Ishikawa (cell line): ENCODE measurements at regions not wholly inside any gene's neighbourhood (a gene's known extent, or its start where the extent isn't known, plus 50 kb on each side); places are given as distances from the start of the nearest gene placed in this dataset.

Source experiments
- CEBPB ChIP-seq: IDR thresholded peaks from 2 replicates; pipeline ENCODE4 v1.6.1; 2012
- CREB1 ChIP-seq: IDR thresholded peaks from 2 replicates; pipeline ENCODE4 v1.6.1; 2012; ENCODE audit warnings: low read depth
- EGR1 ChIP-seq: IDR thresholded peaks from 2 replicates; pipeline ENCODE4 v1.6.1; 2012
- EP300 ChIP-seq: IDR thresholded peaks from 2 replicates; pipeline ENCODE4 v1.6.1; 2012; ENCODE audit warnings: borderline replicate concordance
- FOXM1 ChIP-seq: IDR thresholded peaks from 2 replicates; pipeline ENCODE4 v1.6.1; 2012; ENCODE audit warnings: low read depth, borderline replicate concordance
- NFIC ChIP-seq: IDR thresholded peaks from 2 replicates; pipeline ENCODE4 v1.6.1; 2012
- RAD21 ChIP-seq: IDR thresholded peaks from 2 replicates; pipeline ENCODE4 v1.6.1; 2012; ENCODE audit warnings: low read depth
- TAF1 ChIP-seq: IDR thresholded peaks from 2 replicates; pipeline ENCODE4 v1.6.1; 2012; ENCODE audit warnings: low read depth, mild to moderate bottlenecking
- TCF12 ChIP-seq: IDR thresholded peaks from 2 replicates; pipeline ENCODE4 v1.6.1; 2012; ENCODE audit warnings: low read depth
- TEAD4 ChIP-seq: IDR thresholded peaks from 2 replicates; pipeline ENCODE4 v1.6.1; 2012
- YY1 ChIP-seq: IDR thresholded peaks from 2 replicates; pipeline ENCODE4 v1.6.1; 2012; ENCODE audit warnings: low read depth
- ZBTB7A ChIP-seq: IDR thresholded peaks from 2 replicates; pipeline ENCODE4 v1.6.1; 2012; ENCODE audit warnings: low read depth
- TF ChIP-seq, protein P1 (sequence below): IDR thresholded peaks from 2 replicates; pipeline ENCODE4 v1.6.1; 2012; ENCODE audit warnings: low read depth, mild to moderate bottlenecking
- TF ChIP-seq, protein P2 (sequence below): IDR thresholded peaks from 2 replicates; pipeline ENCODE4 v1.6.1; 2012
- TF ChIP-seq, protein P3 (sequence below): IDR thresholded peaks from 2 replicates; pipeline ENCODE4 v1.6.1; 2012

DNA sequence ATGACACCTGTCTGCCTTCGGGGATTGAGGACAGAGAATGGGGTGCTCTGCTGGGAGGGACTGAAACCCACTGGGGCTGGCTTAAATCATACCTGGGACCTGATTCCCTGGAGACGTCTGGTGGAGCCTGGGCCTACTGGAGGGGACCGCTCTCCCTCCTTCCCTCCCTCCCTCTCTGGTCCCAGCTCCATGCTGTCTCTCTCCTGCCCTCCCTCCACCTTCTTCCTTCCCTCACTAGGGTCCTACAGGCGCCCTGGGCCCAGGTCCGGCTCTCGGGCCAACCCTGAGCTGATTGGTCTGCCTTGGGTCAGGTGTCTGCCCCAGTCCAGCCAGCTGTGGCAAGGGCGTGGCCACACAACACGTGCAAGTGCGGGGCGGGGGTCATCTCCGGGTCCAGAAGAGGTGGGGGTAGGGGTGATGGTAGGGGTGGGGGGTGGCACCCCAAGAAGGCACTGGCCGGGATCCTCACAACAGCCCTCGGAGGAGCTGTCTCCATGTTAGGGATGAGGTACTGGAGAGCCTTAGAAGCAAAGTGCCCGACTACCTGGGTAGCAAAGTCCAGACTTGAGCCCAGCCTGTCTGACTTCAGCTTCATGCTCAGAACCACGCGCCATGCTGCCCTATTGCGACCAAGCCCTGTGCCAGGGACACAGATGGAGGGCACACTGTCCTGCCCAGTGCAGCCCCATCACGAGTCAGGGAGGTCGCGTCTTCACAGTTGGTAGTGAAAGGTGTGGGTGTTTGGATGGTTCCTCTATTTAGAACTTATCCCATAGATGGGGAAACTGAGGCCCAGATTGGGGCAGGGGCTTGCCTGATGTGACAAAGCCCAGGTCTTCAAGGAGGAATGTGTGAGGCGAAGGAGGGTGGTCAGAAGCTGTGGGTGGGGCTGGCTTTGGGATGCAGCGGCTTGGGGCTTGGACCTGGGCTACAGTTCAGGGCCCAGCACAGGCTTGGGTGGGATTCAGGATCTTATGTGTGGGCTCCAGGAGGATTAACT is 574.1 kb downstream of the PTPRU start:
- TF ChIP-seq TCF12 (no peak), EGR1 (no peak), RAD21 (no peak), TAF1 (no peak), NFIC (no peak), ZBTB7A (no peak), TEAD4 (no peak), CREB1 (no peak)
- TF ChIP-seq, protein P1, sequence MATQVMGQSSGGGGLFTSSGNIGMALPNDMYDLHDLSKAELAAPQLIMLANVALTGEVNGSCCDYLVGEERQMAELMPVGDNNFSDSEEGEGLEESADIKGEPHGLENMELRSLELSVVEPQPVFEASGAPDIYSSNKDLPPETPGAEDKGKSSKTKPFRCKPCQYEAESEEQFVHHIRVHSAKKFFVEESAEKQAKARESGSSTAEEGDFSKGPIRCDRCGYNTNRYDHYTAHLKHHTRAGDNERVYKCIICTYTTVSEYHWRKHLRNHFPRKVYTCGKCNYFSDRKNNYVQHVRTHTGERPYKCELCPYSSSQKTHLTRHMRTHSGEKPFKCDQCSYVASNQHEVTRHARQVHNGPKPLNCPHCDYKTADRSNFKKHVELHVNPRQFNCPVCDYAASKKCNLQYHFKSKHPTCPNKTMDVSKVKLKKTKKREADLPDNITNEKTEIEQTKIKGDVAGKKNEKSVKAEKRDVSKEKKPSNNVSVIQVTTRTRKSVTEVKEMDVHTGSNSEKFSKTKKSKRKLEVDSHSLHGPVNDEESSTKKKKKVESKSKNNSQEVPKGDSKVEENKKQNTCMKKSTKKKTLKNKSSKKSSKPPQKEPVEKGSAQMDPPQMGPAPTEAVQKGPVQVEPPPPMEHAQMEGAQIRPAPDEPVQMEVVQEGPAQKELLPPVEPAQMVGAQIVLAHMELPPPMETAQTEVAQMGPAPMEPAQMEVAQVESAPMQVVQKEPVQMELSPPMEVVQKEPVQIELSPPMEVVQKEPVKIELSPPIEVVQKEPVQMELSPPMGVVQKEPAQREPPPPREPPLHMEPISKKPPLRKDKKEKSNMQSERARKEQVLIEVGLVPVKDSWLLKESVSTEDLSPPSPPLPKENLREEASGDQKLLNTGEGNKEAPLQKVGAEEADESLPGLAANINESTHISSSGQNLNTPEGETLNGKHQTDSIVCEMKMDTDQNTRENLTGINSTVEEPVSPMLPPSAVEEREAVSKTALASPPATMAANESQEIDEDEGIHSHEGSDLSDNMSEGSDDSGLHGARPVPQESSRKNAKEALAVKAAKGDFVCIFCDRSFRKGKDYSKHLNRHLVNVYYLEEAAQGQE = no peak
- TF ChIP-seq, protein P2, sequence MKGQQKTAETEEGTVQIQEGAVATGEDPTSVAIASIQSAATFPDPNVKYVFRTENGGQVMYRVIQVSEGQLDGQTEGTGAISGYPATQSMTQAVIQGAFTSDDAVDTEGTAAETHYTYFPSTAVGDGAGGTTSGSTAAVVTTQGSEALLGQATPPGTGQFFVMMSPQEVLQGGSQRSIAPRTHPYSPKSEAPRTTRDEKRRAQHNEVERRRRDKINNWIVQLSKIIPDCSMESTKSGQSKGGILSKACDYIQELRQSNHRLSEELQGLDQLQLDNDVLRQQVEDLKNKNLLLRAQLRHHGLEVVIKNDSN = no peak

DNA sequence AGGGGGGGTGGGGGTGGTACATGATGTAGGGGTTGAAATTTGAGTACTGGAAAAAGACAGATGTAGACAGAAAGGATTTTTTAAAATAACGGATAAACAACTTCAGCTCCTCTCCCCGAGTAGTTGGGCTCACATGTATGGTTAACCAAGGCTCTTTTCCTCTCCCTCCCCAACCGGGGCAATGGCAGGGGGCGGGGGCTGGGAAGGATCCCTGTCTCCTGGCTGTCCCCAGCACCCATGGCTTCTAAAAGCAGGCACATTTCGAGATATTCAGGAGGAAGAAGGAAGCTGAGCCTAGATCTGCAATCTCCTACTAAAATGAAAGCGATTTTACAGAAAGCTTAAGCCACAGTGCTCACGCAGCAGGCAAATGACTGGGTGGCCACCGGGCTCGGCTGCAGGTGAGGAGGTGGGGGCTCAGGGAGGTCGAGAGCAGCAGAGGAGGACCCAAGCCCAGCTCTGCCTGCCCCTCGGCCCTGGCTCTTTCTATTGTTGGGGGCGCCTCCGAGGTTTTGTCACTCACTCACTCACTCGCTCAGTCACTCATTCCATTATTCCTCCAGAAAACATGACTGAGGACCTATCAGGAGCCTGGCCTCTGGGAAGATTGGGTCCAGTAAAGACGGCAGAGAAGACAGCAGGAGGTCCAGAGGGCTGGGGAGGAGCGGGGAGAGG is 573.3 kb downstream of the PTPRU start:
- TF ChIP-seq TEAD4 = no peak
- TF ChIP-seq RAD21 = no peak
- no peak for TF ChIP-seq NFIC
- no peak for TF ChIP-seq TAF1
- no peak for TF ChIP-seq TCF12
- no peak for TF ChIP-seq YY1
- TF ChIP-seq, protein P3, sequence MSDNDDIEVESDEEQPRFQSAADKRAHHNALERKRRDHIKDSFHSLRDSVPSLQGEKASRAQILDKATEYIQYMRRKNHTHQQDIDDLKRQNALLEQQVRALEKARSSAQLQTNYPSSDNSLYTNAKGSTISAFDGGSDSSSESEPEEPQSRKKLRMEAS = no peak
- TF ChIP-seq, protein P1 = no peak
- TF ChIP-seq ZBTB7A = no peak
- TF ChIP-seq CEBPB = no peak
- no peak for TF ChIP-seq EGR1
- TF ChIP-seq FOXM1 = no peak
- TF ChIP-seq, protein P2 = no peak
- TF ChIP-seq CREB1 = no peak
- no peak for TF ChIP-seq EP300

DNA sequence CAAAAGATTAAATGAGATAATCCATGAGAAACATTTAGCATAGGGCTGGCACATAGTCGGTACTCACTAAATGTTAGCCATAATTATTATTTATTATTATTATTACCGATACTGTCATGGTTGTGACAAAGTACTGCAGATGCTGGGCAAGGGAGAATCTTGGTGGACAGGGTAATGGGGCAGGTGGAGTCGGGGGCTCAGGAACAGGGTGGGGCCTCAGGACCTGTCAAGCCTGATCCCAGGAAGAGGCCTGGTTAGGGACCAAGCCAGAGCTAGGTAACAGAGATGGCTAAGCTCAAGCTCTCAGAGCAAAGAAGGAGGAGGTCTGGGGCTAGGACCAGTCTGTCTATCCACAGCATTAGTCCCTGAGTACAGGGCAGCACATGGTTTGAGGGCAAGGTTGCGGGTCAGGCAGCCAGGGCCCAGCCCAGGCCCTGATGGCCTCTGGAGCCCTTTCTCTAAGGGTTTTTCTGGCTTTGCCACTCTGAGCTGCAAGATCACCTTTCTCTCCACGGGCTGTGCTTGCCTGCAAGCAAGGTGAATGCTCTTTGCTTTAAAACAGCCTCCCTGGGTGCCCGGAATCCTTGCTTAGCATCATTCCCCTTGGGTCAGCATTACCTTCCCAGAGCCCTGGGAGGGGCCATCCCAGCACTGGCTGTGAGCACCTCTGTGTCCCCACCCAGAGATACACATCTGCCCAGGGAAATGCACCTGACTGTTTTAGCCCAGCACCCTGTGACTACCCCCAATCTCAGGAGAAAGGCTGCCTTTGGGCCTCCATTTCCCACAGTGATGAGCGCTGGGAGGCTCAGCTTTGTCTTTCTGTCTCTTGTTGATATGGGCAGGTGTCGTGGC is 572.0 kb downstream of the PTPRU start:
- TF ChIP-seq YY1 = no peak
- TF ChIP-seq TAF1 = no peak
- TF ChIP-seq EP300 = no peak
- TF ChIP-seq TEAD4 = no peak
- TF ChIP-seq, protein P2 = no peak
- no peak for TF ChIP-seq RAD21
- TF ChIP-seq, protein P3 = no peak
- no peak for TF ChIP-seq CREB1
- no peak for TF ChIP-seq FOXM1
- TF ChIP-seq CEBPB = no peak
- no peak for TF ChIP-seq EGR1
- no peak for TF ChIP-seq NFIC
- TF ChIP-seq, protein P1 = no peak
- no peak for TF ChIP-seq TCF12
- TF ChIP-seq ZBTB7A = no peak
